Fibroblast of mammary gland (primary cell): ENCODE measurements at regions not wholly inside any gene's neighbourhood (a gene's known extent, or its start where the extent isn't known, plus 50 kb on each side); places are given as distances from the start of the nearest gene placed in this dataset.

Experiments used
- DNase-seq: peaks from one replicate; pipeline ENCODE4 v3.0.0-alpha.2; 2010; ENCODE audit warnings: low read depth
- H3K4me3 ChIP-seq: 2 replicates; pipeline ENCODE4 v1.5.1; 2011; ENCODE audit warnings: low read depth, mild to moderate bottlenecking, low read length, moderate library complexity; ENCODE audit not compliant: control insufficient read depth
- TF ChIP-seq, protein P1 (sequence below): conservative IDR thresholded peaks from 2 replicates; pipeline ENCODE4 v1.5.1; 2011; ENCODE audit warnings: low read depth, low read length, inconsistent platforms; ENCODE audit not compliant: control insufficient read depth, insufficient read depth

DNA sequence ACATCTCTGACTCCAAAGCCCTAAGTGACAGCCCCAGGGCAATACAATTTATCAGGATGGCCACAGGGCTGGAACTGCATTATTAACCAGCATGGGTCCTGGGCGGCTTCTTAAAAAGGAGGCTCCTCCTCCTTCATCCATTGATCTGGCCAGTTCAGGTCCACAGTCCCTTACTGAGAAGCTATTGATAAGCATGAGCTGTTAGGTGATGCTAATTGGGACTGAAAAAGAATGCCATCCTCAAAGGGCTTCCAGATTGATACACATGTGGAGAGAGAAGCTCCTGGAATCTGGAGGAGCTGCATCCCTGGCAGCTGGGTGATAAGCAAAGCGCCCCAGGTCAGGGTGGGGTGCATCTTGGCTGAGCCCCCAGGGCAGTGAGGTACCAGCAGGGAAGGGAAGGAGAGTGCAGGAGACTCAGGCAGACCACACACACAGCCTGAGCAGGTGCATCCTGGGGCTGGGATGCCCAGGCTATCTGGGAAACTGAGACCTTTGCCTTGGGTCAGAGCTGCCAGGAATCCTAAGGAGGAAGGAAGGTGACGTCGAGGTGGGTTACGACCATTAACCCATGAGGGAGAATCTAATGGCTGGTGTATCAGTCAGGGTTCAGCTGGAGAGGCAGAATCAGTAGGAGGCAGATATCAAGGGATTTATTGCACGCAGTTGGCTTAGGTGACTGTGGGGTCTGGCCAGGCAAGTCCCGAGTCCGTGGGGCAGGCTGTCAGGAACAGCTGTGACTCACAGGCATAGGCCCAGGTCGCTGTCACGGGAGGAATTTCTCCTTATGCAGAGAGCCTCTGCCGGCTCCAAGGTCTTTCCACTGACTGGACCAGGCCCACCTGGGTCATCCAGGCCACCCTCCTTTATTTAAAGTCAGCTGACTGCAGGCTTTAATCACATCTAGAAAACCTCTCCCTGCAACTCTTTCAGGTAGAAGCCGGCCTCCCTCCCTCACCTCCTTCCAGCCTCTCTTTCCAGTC, 261.2 kb downstream of the BMP7 start:
- TF ChIP-seq, protein P1, sequence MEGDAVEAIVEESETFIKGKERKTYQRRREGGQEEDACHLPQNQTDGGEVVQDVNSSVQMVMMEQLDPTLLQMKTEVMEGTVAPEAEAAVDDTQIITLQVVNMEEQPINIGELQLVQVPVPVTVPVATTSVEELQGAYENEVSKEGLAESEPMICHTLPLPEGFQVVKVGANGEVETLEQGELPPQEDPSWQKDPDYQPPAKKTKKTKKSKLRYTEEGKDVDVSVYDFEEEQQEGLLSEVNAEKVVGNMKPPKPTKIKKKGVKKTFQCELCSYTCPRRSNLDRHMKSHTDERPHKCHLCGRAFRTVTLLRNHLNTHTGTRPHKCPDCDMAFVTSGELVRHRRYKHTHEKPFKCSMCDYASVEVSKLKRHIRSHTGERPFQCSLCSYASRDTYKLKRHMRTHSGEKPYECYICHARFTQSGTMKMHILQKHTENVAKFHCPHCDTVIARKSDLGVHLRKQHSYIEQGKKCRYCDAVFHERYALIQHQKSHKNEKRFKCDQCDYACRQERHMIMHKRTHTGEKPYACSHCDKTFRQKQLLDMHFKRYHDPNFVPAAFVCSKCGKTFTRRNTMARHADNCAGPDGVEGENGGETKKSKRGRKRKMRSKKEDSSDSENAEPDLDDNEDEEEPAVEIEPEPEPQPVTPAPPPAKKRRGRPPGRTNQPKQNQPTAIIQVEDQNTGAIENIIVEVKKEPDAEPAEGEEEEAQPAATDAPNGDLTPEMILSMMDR = no peak
- H3K4me3 ChIP-seq = no peak overlapping the region
- no peak for DNase-seq

- H3K4me3 ChIP-seq = no peak overlapping the region
- no peak for DNase-seq
- TF ChIP-seq, protein P1 = no peak
Measured at GRCh38 chr20:57006411-57007170, 259.9 kb downstream of the BMP7 start.

DNA sequence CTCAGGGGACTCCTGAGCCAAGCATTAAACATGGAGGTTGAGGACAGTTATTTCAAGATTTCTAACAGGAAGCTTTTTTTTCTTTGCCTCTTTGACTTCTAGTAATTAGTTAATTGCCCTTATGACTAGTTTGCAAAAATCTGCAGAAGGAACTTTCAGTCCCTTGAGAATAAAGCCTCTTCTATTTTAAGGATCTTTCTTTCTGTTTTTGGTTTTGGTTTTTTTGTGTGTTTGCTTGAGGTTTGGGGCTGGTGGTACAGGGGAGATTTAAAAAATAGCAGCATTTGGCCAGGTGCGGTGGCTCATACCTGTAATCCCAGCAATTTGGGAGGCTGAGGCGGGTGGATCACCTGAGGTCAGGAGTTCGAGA, 259.3 kb downstream of the BMP7 start:
- no peak for DNase-seq
- TF ChIP-seq, protein P1 = no peak
- no peak overlapping the region for H3K4me3 ChIP-seq

GRCh38 chr20:57008217-57008616, 258.2 kb downstream of the BMP7 start:
- no peak for DNase-seq
- TF ChIP-seq, protein P1 = no peak
- no peak overlapping the region for H3K4me3 ChIP-seq

GRCh38 chr20:57009355-57009754, 257.1 kb downstream of the BMP7 start:
- TF ChIP-seq, protein P1 = no peak
- DNase-seq = no peak
- H3K4me3 ChIP-seq = no peak overlapping the region

GRCh38 chr20:57009775-57010174, 256.7 kb downstream of the BMP7 start:
- DNase-seq = no peak
- TF ChIP-seq, protein P1 = no peak

More at GRCh38 chr20:57009775-57010174, 256.7 kb downstream of the BMP7 start:
- no peak overlapping the region for H3K4me3 ChIP-seq
